ENCODE measurements at regions not wholly inside any gene's neighbourhood (a gene's known extent, or its start where the extent isn't known, plus 50 kb on each side); places are given as distances from the start of the nearest gene placed in this dataset.
A peak's percentile ranks its signal among the peaks of the same experiment; 100 is the strongest.

- Histone ChIP-seq H3K4me2 (ENCODE audit: low read length) (peak overlapping the region; percentile 63), H3K4me1 (ENCODE audit: control insufficient read depth, low read length) (peaks cover 66% of the 10 kb centered on the region), H3K9me3 (ENCODE audit: control insufficient read depth, insufficient read depth, low read length) (no peaks in the 10 kb centered on the region), H3K27ac (ENCODE audit: low read depth, low read length) (peak overlapping the region; percentile 99), H3K4me3 (ENCODE audit: low read length) (peak overlapping the region; percentile 37), H3K79me2 (ENCODE audit: control insufficient read depth, low read length) (no peaks in the 10 kb centered on the region), H3K27me3 (ENCODE audit: control insufficient read depth, low read length) (no peaks in the 10 kb centered on the region), H4K20me1 (ENCODE audit: control insufficient read depth, insufficient read depth, low read depth, low read length) (no peaks in the 10 kb centered on the region), H3F3A (ENCODE audit: control insufficient read depth, insufficient read depth) (peaks cover 17% of the 10 kb centered on the region), H3K36me3 (ENCODE audit: control insufficient read depth, low read length) (peaks cover 10% of the 10 kb centered on the region), H3K9me2 (replicated peaks; ENCODE audit: control insufficient read depth, low read length) (no peaks in the 10 kb centered on the region)
- TF ChIP-seq EZH2phosphoT487 (IDR thresholded peaks at IDR 0.05; ENCODE audit: borderline replicate concordance, low read length) (no peak), CTCF (IDR thresholded peaks at IDR 0.05; ENCODE audit: low read depth, low read length, poor library complexity, severe bottlenecking) (no peak)
Measured at GRCh38 chrX:7263961-7264360, 116.0 kb upstream of the PUDP start.

- Histone ChIP-seq H3K4me1 (ENCODE audit: control insufficient read depth, low read length) (peaks cover 65% of the 10 kb centered on the region), H4K20me1 (ENCODE audit: control insufficient read depth, insufficient read depth, low read depth, low read length) (no peaks in the 10 kb centered on the region), H3K27me3 (ENCODE audit: control insufficient read depth, low read length) (no peaks in the 10 kb centered on the region), H3K4me3 (ENCODE audit: low read length) (peak overlapping the region; percentile 27), H3K9me2 (replicated peaks; ENCODE audit: control insufficient read depth, low read length) (no peaks in the 10 kb centered on the region), H3K4me2 (ENCODE audit: low read length) (peak overlapping the region; percentile 63), H3K9me3 (ENCODE audit: control insufficient read depth, insufficient read depth, low read length) (no peaks in the 10 kb centered on the region), H3K36me3 (ENCODE audit: control insufficient read depth, low read length) (peaks cover 12% of the 10 kb centered on the region), H3F3A (ENCODE audit: control insufficient read depth, insufficient read depth) (peaks cover 17% of the 10 kb centered on the region), H3K27ac (ENCODE audit: low read depth, low read length) (peak overlapping the region; percentile 99), H3K79me2 (ENCODE audit: control insufficient read depth, low read length) (no peaks in the 10 kb centered on the region)
- TF ChIP-seq CTCF (IDR thresholded peaks at IDR 0.05; ENCODE audit: low read depth, low read length, poor library complexity, severe bottlenecking): no peak
- TF ChIP-seq EZH2phosphoT487 (IDR thresholded peaks at IDR 0.05; ENCODE audit: borderline replicate concordance, low read length): no peak
Measured at GRCh38 chrX:7263330-7263729, 115.4 kb upstream of the PUDP start.

- TF ChIP-seq CTCF (IDR thresholded peaks at IDR 0.05; ENCODE audit: low read depth, low read length, poor library complexity, severe bottlenecking): no peak
- TF ChIP-seq EZH2phosphoT487 (IDR thresholded peaks at IDR 0.05; ENCODE audit: borderline replicate concordance, low read length): no peak
- H3K4me2 ChIP-seq (ENCODE audit: low read length): peak overlapping the region; percentile 63
Measured at GRCh38 chrX:7262551-7262950, 114.6 kb upstream of the PUDP start.

More at GRCh38 chrX:7262551-7262950, 114.6 kb upstream of the PUDP start:
- Histone ChIP-seq H3K4me1 (ENCODE audit: control insufficient read depth, low read length) (peaks cover 65% of the 10 kb centered on the region), H3K79me2 (ENCODE audit: control insufficient read depth, low read length) (no peaks in the 10 kb centered on the region), H3K4me3 (ENCODE audit: low read length) (peak overlapping the region; percentile 51), H3K27me3 (ENCODE audit: control insufficient read depth, low read length) (no peaks in the 10 kb centered on the region), H3K9me3 (ENCODE audit: control insufficient read depth, insufficient read depth, low read length) (no peaks in the 10 kb centered on the region), H3K27ac (ENCODE audit: low read depth, low read length) (peak overlapping the region; percentile 99), H3K9me2 (replicated peaks; ENCODE audit: control insufficient read depth, low read length) (no peaks in the 10 kb centered on the region), H4K20me1 (ENCODE audit: control insufficient read depth, insufficient read depth, low read depth, low read length) (no peaks in the 10 kb centered on the region), H3F3A (ENCODE audit: control insufficient read depth, insufficient read depth) (peaks cover 17% of the 10 kb centered on the region), H3K36me3 (ENCODE audit: control insufficient read depth, low read length) (peaks cover 16% of the 10 kb centered on the region)

Measured in DOHH2 (cell line).